Stimulated activated CD4-positive, alpha-beta T cell treated with anti-CD3 and anti-CD28 coated beads, Interleukin-1b, Interleukin-23, amount 100 ng/mL, for 48 hours (primary cell): ENCODE measurements at regions not wholly inside any gene's neighbourhood (a gene's known extent, or its start where the extent isn't known, plus 50 kb on each side); places are given as distances from the start of the nearest gene placed in this dataset.
"Not testable (repeated sequence)": the region's sequence is repeated elsewhere in the genome, so short reads cannot be mapped to it uniquely, and the experiment has no call there.

Experiments
- DNase-seq: peaks from one replicate; pipeline ENCODE4 v3.0.0-alpha.2; 2020

DNA sequence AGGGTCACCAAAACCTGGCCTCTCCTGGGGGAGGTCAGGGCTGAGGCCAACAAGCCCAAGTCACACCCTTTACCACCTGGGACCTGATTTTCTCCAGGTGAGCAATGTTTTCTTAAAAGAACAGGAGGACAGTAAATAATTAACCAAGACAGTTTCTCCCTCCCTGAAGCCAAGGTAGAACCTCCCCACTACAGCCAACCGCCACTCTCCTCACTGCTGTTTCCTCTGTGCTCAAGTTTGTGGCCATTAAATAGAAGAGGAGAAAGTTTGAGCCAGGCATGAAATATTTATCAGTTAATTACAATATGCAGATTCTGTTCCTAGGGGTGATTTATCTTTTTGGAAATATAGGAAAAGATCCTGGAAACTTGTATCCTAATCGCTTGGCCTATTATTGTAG is 150.6 kb upstream of the ANKRD20A1 start:
- DNase-seq, result not testable (repeated sequence)

DNA sequence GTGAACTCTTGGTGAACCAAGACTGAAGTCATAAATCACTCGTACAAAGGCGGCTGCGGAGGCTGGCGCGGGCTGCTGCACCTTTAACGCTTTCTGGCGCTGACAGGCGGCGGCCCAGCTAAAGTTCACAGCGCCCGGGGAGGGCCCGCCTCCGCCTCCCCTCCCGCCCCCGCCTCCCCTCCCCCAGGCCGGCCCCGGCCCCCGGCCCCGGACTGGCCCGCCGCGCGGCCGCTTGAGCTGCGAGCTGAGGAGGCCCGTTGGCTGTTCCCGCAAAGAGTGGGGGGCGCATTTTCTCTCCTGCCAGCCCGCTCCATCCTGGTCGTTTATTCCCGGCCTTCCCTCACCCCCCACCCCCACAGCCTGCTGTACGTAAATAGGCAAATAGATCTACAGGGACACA is 147.3 kb upstream of the ANKRD20A1 start:
- DNase-seq, result not testable (repeated sequence)

DNA sequence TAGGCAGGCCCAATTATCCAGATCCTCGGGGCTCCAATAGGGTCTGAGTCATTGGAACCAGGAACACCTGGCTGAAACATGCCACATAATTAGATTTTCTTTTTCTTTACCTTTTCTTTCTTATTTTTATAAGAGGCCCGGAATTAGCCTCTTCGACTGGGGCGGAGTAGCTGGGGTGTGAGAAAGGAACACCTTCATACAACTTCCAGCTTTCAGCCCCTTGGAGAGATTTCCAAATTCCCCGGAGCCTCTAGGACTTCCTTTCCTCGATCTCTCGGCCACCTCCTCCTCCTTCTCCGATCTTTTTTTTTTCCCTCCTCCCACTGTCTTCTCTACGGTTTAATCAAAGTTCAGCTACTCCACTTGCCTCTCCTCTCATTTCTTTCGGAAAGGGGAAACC is 146.8 kb upstream of the ANKRD20A1 start:
- not testable (repeated sequence) for DNase-seq

DNA sequence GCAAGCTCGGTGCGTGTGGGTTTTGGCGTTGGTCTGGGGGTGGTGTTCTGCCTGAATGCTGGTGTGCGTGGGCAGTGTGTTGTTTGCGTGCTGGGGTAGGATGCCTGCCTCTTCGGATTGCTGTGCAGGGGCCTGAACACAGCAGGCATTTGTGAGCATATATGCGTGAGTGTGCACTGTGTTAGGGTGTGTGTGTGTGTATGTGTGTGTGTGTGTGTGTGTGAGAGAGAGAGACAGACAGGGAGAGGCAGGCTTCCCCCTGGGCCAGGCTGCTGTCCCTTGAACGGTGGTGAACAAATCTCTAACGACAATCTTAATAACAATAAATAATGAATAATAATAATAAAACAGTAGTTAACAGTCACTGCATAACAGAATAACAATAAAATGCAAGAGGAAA is 145.8 kb upstream of the ANKRD20A1 start:
- not testable (repeated sequence) for DNase-seq

DNA sequence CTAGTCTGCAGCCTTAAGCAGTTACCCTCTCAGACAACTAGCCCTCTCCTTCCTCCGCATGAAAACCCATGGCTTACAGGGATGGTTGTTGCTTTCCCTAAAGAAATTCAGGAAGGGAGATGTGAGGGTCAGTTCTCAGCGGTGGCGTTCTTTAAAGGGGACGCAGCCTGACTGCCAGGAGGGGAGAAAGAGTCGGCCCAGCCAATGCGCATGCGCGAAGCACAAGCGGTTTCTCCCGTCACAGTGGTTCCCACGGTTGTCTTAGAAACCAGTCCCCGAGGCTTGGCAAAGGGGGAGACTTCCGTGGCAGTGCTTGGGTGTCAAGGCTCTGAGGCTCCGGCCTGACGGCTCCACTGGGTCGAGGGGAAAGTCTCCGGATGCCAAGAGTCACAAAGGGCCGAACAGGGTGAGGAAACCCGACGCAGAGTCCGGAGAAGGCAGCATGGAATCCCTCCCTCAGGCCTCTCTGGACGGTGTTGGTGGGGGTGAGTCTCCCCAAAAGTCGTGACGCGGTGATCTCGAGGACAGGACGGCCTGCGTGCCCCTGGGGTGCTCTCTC is 140.8 kb upstream of the ANKRD20A1 start:
- peak; percentile 50 for DNase-seq

DNA sequence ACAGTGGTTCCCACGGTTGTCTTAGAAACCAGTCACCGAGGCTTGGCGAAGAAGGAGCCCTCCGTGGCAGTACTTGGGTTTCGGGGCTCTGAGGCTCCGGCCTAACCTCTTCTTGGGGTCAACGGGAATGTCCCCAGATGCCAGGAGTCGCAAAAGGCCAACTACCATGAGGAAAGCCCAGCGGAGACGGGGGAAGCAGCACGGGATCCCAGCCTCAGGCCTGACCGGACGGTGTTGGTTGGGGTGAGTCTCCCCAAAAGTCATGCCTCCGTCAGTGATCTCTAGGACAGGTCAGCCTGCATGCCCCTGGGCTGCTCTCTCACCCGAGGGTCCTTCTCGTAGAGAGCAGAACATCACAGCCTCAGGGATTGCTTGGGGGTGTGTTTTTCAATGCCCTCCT is 138.2 kb upstream of the ANKRD20A1 start:
- DNase-seq, result not testable (repeated sequence)

DNA sequence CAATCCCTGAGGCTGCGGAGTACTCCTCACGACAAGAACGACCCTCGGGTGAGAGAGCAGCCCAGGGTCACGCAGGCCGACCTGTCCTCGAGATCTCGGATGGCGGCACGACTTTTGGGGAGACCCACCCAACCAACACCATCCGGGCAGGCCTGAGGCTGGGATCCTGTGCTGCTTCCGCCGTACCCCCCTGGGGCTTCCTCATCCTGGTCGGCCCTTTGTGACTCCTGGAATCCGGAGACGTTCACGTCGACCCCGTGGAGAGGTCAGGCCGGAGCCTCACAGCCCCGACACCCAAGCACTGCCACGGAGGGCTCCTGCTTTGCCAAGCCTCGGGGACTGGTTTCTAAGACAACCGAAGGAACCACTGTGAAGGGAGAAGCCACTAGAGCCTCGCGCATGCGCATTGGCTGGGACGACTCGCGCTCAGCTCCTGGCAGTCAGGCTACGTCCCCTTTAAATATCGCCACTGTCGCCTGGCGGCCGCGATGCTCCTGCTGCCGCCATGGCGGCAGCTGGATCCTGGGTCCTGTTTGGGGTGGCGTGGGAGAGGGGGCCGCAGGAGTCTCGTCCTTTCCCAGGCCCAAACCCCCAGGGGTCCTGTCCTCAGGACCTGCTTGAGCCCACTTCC is 136.2 kb upstream of the ANKRD20A1 start:
- DNase-seq, result not testable (repeated sequence)

DNA sequence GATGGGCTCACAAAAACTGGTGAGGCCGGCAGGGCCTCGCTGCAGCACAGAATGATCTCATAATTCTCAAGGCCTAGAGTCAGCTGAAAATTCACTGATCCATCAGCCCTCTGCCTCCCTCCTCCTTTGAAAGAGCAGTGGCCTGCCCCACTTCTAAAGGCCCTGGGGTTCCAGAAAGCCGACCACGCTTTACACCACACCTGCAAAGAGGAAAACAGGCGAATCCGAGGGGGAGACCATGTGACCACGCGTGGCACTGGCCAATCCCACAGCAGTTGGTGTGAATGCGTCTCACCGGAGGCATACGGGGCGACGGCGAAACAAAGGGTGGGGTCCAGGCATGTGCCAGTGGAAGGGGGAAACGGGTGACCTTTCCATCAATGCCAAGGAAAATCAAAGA is 135.5 kb upstream of the ANKRD20A1 start:
- DNase-seq, result peak; percentile 8

DNA sequence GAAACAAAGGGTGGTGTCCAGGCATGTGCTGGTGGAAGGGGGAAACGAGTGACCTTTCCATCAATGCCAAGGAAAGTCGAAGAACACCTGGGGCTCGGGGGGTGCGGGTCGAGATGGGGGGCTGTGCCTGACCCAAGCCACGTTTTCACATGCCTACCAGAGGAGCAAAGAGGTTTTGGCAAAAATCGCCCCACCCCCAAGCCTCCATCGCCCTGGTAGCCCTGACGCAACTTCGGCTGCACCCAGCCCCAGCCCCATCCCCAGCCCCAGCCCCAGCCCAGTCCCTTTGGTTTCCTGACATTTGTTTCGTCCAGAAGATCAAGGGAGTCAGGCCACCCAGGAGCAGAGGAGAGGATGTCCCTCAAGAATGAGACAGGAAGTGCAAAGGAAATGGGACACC is 133.8 kb upstream of the ANKRD20A1 start:
- DNase-seq, result peak; percentile 34

DNA sequence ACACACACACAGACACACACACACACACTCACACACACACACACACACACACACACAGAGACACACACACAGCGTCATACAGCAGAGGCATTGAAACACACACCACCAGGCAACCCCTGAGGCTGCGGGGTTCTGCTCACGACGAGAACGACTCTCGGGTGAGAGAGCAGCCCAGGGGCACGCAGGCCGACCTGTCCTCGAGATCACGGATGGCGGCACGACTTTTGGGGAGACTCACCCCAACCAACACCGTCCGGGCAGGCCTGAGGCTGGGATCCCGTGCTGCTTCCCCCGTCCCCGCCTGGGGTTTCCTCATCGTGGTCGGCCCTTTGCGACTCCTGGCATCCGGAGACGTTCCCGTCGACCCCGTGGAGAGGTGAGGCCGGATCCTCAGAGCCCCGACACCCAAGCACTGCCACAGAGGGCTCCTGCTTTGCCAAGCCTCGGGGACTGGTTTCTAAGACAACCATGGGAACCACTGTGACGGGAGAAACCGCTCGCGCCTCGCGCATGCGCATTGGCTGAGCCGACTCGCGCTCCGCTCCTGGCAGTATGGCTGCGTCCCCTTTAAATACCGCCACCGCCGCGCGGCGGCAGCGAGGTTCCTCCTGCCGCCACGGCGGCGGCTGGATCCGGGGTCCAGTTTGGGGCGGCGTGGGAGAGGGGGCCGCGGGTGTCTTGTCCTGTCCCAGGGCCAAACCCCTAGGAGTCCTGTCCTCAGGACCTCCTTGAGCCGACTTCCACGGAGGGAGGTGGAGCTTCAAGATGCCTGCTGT is 132.3 kb upstream of the ANKRD20A1 start:
- peak; percentile 22 for DNase-seq

DNA sequence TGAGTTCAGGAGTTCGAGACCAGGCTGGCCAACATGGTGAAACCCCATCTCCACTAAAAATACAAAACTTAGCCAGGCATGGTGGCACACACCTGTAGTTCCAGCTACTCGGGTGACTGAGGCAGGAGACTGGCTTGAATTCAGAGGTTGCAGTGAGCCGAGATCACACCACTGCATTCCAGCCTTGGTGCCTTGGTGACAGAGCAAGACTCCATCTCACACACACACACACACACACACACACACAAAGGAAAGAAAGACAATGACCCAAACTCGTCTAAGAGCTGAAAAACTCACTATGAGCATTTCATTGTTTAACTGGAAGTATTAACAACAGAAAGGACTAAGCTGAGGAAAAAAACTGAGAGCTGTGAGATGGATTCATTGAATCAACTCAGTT is 95.6 kb upstream of the ANKRD20A1 start:
- not testable (repeated sequence) for DNase-seq

DNA sequence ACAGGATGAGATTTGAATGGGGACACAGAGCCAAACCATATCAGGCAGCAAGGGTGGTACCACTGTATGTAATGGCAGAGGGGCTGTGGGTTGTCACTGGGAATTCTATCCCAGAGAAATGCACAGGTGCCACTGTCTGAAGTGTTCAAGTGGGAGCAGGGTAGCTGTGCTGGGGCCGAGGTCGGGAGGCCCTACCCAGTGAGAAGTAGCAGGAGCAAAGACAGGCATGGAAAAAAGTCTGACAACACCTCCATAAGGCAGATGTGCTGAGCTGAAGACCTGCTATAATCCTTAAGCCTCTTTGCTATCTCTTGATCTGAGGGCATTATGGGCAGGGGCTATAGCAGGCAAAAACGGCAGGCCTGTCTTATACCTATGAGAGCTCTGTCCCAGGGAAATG is 86.9 kb upstream of the ANKRD20A1 start:
- not testable (repeated sequence) for DNase-seq

DNA sequence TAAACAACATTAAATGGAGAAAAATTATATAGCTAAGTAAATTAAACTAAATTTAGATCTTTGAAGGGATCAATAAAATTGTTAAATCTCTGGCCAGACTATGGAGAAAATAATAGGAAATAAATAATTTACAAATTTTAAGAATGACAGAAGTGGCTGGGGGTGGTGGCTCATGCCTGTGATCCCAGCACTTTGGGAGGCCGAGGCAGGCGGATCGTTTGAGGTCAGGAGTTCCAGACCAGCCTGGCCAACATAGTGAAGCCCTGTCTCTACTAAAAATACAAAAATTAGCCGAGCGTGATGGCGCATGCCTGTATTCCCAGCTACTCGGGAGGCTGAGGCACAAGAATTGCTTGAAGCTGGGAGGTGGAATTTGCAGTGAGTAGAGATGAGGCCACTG is 58.6 kb upstream of the ANKRD20A1 start:
- DNase-seq, result not testable (repeated sequence)
